Transverse colon (tissue), 4 donors: ENCODE measurements at regions not wholly inside any gene's neighbourhood (a gene's known extent, or its start where the extent isn't known, plus 50 kb on each side); places are given as distances from the start of the nearest gene placed in this dataset.

Source experiments
- CTCF ChIP-seq, 5 experiments: fragments of 200-600 bp in 3 of 5; fragments of 450-650 bp in 2 of 5; sonication (generic) in 3 of 5; IDR thresholded peaks; 1 replicate in 2 of 5; 2 replicates in 3 of 5; pipeline ENCODE4 v1.5.1; 2016 to 2017; ENCODE audit warnings: antibody characterized with exemption in 5 of 5, inconsistent platforms in 3 of 5, mild to moderate bottlenecking in 2 of 5, moderate library complexity in 1 of 5
- POLR2A ChIP-seq: fragments of 450-650 bp; IDR thresholded peaks from one replicate; pipeline ENCODE4 v1.6.1; 2016; ENCODE audit warnings: antibody characterized with exemption, mild to moderate bottlenecking, moderate library complexity
- POLR2AphosphoS5 ChIP-seq, 3 donors: sonication (generic); formaldehyde crosslinking; IDR thresholded peaks; one replicate each; pipeline ENCODE4 v1.6.1; 2016; ENCODE audit warnings: antibody characterized with exemption in 3 of 3

- TF ChIP-seq CTCF (IDR thresholded peaks at IDR 0.05) (no peak), POLR2A (no peak), POLR2AphosphoS5 (IDR thresholded peaks at IDR 0.05) (no peak)
These were observed 176.8 kb downstream of the MYCN start for GRCh38 chr2:16117021-16117700.
